H9 (cell line): ENCODE measurements at regions not wholly inside any gene's neighbourhood (a gene's known extent, or its start where the extent isn't known, plus 50 kb on each side); places are given as distances from the start of the nearest gene placed in this dataset.

Experiments used
- DNase-seq: peaks from one replicate; pipeline ENCODE4 v3.0.0-alpha.2; 2017
- H2AFZ ChIP-seq: one replicate; pipeline ENCODE4 v1.6.1; 2013; ENCODE audit warnings: mild to moderate bottlenecking, low read length, control low read depth, moderate library complexity
- H2AK5ac ChIP-seq: 2 replicates; pipeline ENCODE4 v1.6.1; 2013; ENCODE audit warnings: low read length, control low read depth, mixed read lengths; ENCODE audit not compliant: insufficient read length
- H2BK120ac ChIP-seq: one replicate; pipeline ENCODE4 v1.6.1; 2013; ENCODE audit warnings: low read depth, mild to moderate bottlenecking, low read length, control low read depth, inconsistent platforms; ENCODE audit not compliant: poor library complexity, severe bottlenecking
- H2BK12ac ChIP-seq: 2 replicates; pipeline ENCODE4 v1.6.1; 2013; ENCODE audit warnings: low read length, control low read depth, mixed read lengths, low read depth; ENCODE audit not compliant: insufficient read length
- H2BK15ac ChIP-seq: 2 replicates; pipeline ENCODE4 v1.6.1; 2013; ENCODE audit warnings: low read depth, low read length, control low read depth
- H2BK20ac ChIP-seq: one replicate; pipeline ENCODE4 v1.6.1; 2013; ENCODE audit warnings: low read depth, mild to moderate bottlenecking, low read length, control low read depth, inconsistent platforms; ENCODE audit not compliant: poor library complexity, severe bottlenecking
- H2BK5ac ChIP-seq: 2 replicates; pipeline ENCODE4 v1.6.1; 2013; ENCODE audit warnings: low read length, control low read depth, mixed read lengths; ENCODE audit not compliant: insufficient read length
- H3K14ac ChIP-seq: 2 replicates; pipeline ENCODE4 v1.6.1; 2013; ENCODE audit warnings: low read length, control low read depth; ENCODE audit not compliant: insufficient read depth
- H3K18ac ChIP-seq: 2 replicates; pipeline ENCODE4 v1.6.1; 2013; ENCODE audit warnings: low read depth, mild to moderate bottlenecking, mixed read lengths, low read length, control low read depth; ENCODE audit not compliant: insufficient read length
- H3K23ac ChIP-seq: 2 replicates; pipeline ENCODE4 v1.6.1; 2013; ENCODE audit warnings: low read length, control low read depth, mixed read lengths, low read depth; ENCODE audit not compliant: insufficient read length
- H3K23me2 ChIP-seq: 2 replicates; pipeline ENCODE4 v1.6.1; 2013; ENCODE audit warnings: low read depth, mild to moderate bottlenecking, mixed read lengths, low read length, control low read depth; ENCODE audit not compliant: insufficient read length, poor library complexity, severe bottlenecking
- H3K27ac ChIP-seq: 2 replicates; pipeline ENCODE4 v1.5.1; 2013; ENCODE audit warnings: low read length, control low read depth, mixed read lengths, low read depth; ENCODE audit not compliant: insufficient read length
- H3K27me3 ChIP-seq: 2 replicates; pipeline ENCODE4 v1.6.1; 2013; ENCODE audit warnings: low read length, control low read depth, inconsistent platforms; ENCODE audit not compliant: insufficient read depth
- H3K4ac ChIP-seq: 2 replicates; pipeline ENCODE4 v1.6.1; 2013; ENCODE audit warnings: low read depth, mild to moderate bottlenecking, control low read depth, inconsistent platforms, low read length, moderate library complexity
- H3K4me1 ChIP-seq: 2 replicates; pipeline ENCODE4 v1.6.1; 2013; ENCODE audit warnings: low read length, control low read depth, inconsistent platforms; ENCODE audit not compliant: insufficient read depth
- H3K4me2 ChIP-seq: 2 replicates; pipeline ENCODE4 v1.6.1; 2013; ENCODE audit warnings: low read length, control low read depth, mixed read lengths; ENCODE audit not compliant: insufficient read length, insufficient read depth
- H3K56ac ChIP-seq: 2 replicates; pipeline ENCODE4 v1.6.1; 2013; ENCODE audit warnings: low read depth, mild to moderate bottlenecking, mixed read lengths, low read length, control low read depth; ENCODE audit not compliant: insufficient read length
- H3K79me1 ChIP-seq: 2 replicates; pipeline ENCODE4 v1.6.1; 2013; ENCODE audit warnings: low read depth, mild to moderate bottlenecking, moderate library complexity, low read length, control low read depth, inconsistent platforms; ENCODE audit not compliant: insufficient read depth, poor library complexity, severe bottlenecking
- H3K79me2 ChIP-seq: 2 replicates; pipeline ENCODE4 v1.6.1; 2013; ENCODE audit warnings: low read length, control low read depth, inconsistent platforms; ENCODE audit not compliant: insufficient read depth
- H3K9ac ChIP-seq: 2 replicates; pipeline ENCODE4 v1.6.1; 2013; ENCODE audit warnings: low read length, control low read depth, mixed read lengths; ENCODE audit not compliant: insufficient read length; ENCODE audit errors: extremely low read depth
- H3K9me3 ChIP-seq: one replicate; pipeline ENCODE4 v1.6.1; 2013; ENCODE audit warnings: low read depth, low read length, inconsistent platforms; ENCODE audit not compliant: control insufficient read depth
- H3T11ph ChIP-seq: one replicate; pipeline ENCODE4 v1.6.1; 2013; ENCODE audit warnings: mild to moderate bottlenecking, low read length, control low read depth, inconsistent platforms
- H4K20me1 ChIP-seq: one replicate; pipeline ENCODE4 v1.6.1; 2013; ENCODE audit not compliant: control insufficient read depth, insufficient read length, insufficient read depth
- H4K5ac ChIP-seq: 2 replicates; pipeline ENCODE4 v1.6.1; 2013; ENCODE audit warnings: low read depth, mild to moderate bottlenecking, mixed read lengths, low read length, control low read depth; ENCODE audit not compliant: insufficient read length
- H4K8ac ChIP-seq: replicated peaks from 2 replicates; pipeline ENCODE4 v1.6.1; 2013; ENCODE audit warnings: low read length, control low read depth, mixed read lengths, low read depth; ENCODE audit not compliant: insufficient read length
- H4K91ac ChIP-seq: 2 replicates; pipeline ENCODE4 v1.6.1; 2013; ENCODE audit warnings: low read depth, mild to moderate bottlenecking, moderate library complexity, mixed read lengths, low read length, control low read depth; ENCODE audit not compliant: insufficient read length
- H3K27ac Mint-ChIP-seq, 3 experiments: 2 replicates in 2 of 3; 3 replicates in 1 of 3; pipeline ENCODE4 v1.8.0; 2020 to 2021; ENCODE audit warnings: mixed read lengths in 3 of 3, mild to moderate bottlenecking in 1 of 3, moderate library complexity in 1 of 3
- H3K27me3 Mint-ChIP-seq: 2 replicates; pipeline ENCODE4 v1.8.0; 2021; ENCODE audit warnings: low read depth, mild to moderate bottlenecking, moderate library complexity, mixed read lengths
- H3K36me3 Mint-ChIP-seq, 3 experiments: 2 replicates in 2 of 3; 3 replicates in 1 of 3; pipeline ENCODE4 v1.8.0; 2020 to 2021; ENCODE audit warnings: low read depth in 3 of 3, mixed read lengths in 3 of 3; ENCODE audit not compliant: insufficient read depth in 1 of 3
- H3K4me1 Mint-ChIP-seq, 2 experiments: 2 replicates each; pipeline ENCODE4 v1.8.0; 2020; ENCODE audit warnings: mixed read lengths in 2 of 2
- H3K4me3 Mint-ChIP-seq, 2 experiments: 2 replicates in 1 of 2; 3 replicates in 1 of 2; pipeline ENCODE4 v1.8.0; 2020 to 2021; ENCODE audit warnings: mild to moderate bottlenecking in 2 of 2, mixed read lengths in 2 of 2, moderate library complexity in 1 of 2
- H3K9me3 Mint-ChIP-seq, 2 experiments: 2 replicates in 1 of 2; 3 replicates in 1 of 2; pipeline ENCODE4 v1.8.0; 2020; ENCODE audit warnings: mild to moderate bottlenecking in 2 of 2, mixed read lengths in 2 of 2, moderate library complexity in 1 of 2
- CTCF ChIP-seq: fragments of 200-600 bp; sonication (generic); conservative IDR thresholded peaks from 3 replicates; pipeline ENCODE4 v1.8.0; 2021; ENCODE audit warnings: antibody characterized with exemption, mild to moderate bottlenecking
- WGBS: extraction: QIAGEN DNeasy Blood & Tissue Kit; methylation state at CpG from one replicate; pipeline ENCODE4 v1.1.7; 2013; ENCODE audit warnings: missing lambda C conversion rate, low lambda C conversion rate, mixed read lengths; ENCODE audit not compliant: insufficient read length; ENCODE audit errors: extremely low coverage; 5-methylcytosine and 5-hydroxymethylcytosine counted together

- Histone ChIP-seq H3K4ac (no peak overlapping the region), H2AFZ (no peak overlapping the region), H3K27me3 (no peaks in the 10 kb centered on the region), H2BK5ac (no peak overlapping the region), H3K9ac (no peak overlapping the region), H3T11ph (no peak overlapping the region), H2BK12ac (no peak overlapping the region), H3K27ac (no peak overlapping the region), H3K56ac (no peak overlapping the region), H3K9me3 (no peaks in the 10 kb centered on the region), H2BK120ac (no peak overlapping the region), H4K20me1 (no peaks in the 10 kb centered on the region), H3K23me2 (no peaks in the 10 kb centered on the region), H2AK5ac (no peak overlapping the region), H3K4me1 (no peaks in the 10 kb centered on the region; the same call in 1 of the 2 replicates), H4K8ac (no peak overlapping the region), H3K79me2 (no peaks in the 10 kb centered on the region; the same call in 1 of the 2 replicates), H3K23ac (no peak overlapping the region), H4K5ac (no peak overlapping the region), H4K91ac (no peak overlapping the region), H2BK15ac (no peak overlapping the region), H3K4me2 (no peak overlapping the region), H3K79me1 (no peaks in the 10 kb centered on the region), H2BK20ac (no peak overlapping the region), H3K18ac (no peak overlapping the region), H3K14ac (no peak overlapping the region)
- no peak for DNase-seq
- Mint-ChIP-seq H3K4me3 (no peak overlapping the region), H3K9me3 (no peaks in the 10 kb centered on the region), H3K27me3 (no peaks in the 10 kb centered on the region; the same call in none of the 2 replicates), H3K36me3 (no peaks in the 10 kb centered on the region), H3K4me1 (peaks cover 15 to 22% of the 10 kb centered on the region in 2 experiments), H3K27ac (no peak overlapping the region; a peak in 1 of 7 replicates)
- no peak for TF ChIP-seq CTCF
- WGBS, result no CpG with 5 or more reads among the region's 9 CpGs
These were observed 203.9 kb downstream of the PHETA1 start for GRCh38 chr12:111164833-111165525.
